ENCODE measurements at regions not wholly inside any gene's neighbourhood (a gene's known extent, or its start where the extent isn't known, plus 50 kb on each side); places are given as distances from the start of the nearest gene placed in this dataset.

- peak; percentile 43 for DNase-seq
Measured at GRCh38 chr2:145692971-145693478, 1173.1 kb upstream of the ZEB2 start.

DNA sequence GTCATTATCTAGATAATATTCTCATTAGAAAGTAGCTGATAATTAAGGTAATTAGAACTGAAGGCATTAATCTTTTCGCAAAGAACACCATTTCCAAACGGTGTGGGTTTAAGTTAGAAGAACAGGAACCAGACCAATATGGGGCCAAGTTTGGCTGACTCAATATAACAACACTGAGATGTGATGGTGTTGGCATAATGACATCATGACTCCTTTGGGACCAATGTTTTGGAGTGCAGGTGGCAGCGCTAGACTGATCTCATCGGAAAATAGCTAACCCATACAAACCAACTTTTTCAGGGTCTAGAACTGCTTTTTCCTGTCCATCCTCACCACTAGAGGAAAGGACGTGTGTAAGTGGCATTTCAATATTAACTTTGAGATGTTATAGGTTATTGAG is 1171.7 kb upstream of the ZEB2 start:
- no peak for DNase-seq

DNA sequence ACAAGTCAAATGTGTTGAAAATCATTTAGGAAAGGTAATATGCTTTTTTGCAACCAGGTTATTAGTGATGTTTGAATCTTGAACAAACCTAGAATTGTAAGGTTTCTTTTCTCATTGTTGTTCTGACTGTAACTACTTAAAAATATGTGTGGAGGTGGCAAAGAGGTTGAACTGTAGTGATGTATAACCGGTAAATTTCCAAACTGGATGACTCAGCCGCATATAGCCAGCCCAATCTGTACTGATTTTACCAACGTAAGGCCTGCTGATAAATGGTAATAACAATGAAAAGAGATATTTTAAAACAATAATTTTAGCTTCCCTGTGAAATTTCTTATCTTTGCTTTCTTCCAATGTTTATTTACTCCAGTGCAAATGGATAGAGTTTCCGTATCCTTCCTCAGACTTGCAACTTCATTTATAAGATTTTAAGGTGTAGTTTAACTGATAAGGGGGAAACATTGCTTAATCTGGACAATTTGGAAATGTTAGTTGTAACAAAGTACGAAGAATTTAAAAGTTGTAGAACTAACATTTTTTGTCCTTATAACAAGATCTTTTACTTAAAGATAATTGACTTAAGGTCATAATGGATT is 1170.4 kb upstream of the ZEB2 start:
- DNase-seq = no peak

GRCh38 chr2:145689277-145689676 is 1169.4 kb upstream of the ZEB2 start:
- DNase-seq = no peak

DNA sequence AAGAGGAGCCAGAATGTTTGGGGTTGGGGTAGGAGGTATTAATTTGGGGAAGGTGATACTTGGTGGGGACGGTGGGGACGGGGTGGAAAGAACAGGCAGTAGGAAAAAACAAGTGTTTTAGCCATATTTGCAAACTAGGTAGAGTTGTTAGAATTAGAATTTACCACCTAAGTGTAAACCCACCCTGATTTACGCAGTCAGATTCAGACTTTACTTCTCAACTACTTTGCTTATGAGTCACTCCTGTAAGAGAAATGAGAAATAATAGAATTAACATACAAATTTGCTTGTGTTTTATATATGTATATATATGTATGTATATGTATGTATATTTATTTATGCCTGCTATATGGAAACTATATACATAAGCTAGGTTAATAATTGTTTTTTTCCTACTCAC is 1168.2 kb upstream of the ZEB2 start:
- no peak for DNase-seq

GRCh38 chr2:145687442-145688134 is 1167.7 kb upstream of the ZEB2 start:
- no peak for DNase-seq

DNA sequence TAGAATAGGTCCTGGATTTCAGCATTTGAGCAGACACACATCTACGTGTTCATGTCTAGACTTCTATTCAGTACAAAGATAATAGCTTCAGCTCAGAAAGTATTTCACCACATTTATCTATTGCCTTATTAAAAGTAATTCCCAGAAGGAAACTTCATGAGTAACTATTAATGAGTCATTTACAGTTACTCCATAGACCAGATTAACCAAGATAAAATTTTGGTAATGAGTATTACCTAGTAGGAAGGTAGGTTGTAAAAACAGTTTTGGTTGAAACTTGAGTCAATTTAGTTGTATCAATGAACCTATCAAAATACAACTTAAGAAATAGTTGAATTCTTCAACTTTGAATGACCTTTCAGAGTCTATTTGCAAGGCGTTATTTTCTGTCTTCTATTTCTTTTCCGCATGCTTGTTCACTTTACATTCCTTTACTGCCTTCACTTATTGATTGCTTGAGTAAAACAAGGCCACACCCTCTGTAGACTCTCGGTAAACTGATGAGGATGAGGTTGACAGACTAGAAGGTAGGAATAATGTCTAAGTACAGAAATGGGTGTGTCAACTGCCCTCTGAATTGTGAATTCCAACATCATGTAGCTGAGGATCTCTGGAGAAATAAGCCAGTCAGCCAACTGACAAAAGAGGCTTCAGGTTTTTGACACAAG is 1165.6 kb upstream of the ZEB2 start:
- DNase-seq = no peak

GRCh38 chr2:145682546-145683157 is 1162.7 kb upstream of the ZEB2 start:
- no peak for DNase-seq

DNA sequence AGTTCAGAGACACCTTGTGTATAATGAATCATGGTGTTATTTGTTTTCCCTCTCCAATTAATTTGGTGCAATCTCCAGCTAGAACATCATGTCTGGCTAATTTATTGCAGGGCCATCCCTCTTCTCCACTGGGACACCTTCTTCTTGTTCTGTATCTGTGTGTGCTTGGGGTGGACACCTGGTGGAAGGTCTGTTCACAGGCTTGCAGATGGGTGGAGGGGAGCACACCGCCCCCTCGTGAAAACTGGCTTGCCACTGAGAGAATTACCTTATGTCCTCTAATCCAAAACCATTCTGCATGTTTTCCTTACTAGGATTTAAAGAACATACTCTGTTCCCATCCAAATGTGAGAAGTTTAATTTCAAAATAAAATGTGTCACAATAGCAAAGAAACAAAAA is 1160.4 kb upstream of the ZEB2 start:
- no peak for DNase-seq

- no peak for DNase-seq
Measured at GRCh38 chr2:145677371-145677770, 1157.5 kb upstream of the ZEB2 start.

- no peak for DNase-seq
Measured at GRCh38 chr2:145674705-145675104, 1154.8 kb upstream of the ZEB2 start.

DNA sequence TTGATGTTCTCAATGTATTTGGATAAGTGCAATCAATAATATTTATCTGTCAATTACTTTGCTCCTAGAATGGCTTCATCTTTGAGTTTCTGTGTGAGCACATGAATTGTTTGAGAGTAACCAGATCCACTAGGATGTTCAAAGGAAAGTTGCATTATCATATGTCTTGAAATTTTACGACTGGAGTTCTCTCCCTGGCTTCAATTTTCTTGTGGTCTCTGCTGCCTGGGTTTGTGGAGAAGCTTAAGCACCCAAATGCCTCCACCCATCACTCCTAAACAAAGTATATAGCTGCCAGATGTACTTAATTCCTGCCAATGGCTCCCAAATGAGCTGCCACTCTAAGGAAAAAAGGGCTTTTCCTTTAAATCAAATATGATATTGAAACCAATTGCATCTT is 1149.4 kb upstream of the ZEB2 start:
- DNase-seq = no peak

DNA sequence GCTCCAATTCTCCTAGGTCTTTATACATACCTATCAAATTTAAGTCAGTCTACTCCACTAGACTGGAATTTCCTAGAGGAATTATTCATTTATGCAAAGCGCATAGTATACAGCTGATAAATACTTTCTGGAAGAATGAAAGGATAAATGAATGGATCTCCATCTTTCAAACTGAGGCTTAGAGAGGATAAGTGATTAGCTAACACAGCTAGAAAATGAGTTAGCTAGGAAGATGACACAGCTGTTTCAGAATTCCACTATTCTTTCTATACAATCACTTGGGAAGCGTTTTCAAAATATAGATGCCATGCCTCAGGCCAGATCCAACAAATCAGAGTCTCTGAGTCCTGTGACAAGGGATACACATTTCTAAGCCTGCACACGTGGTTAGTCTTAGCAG is 1146.6 kb upstream of the ZEB2 start:
- DNase-seq = no peak

DNA sequence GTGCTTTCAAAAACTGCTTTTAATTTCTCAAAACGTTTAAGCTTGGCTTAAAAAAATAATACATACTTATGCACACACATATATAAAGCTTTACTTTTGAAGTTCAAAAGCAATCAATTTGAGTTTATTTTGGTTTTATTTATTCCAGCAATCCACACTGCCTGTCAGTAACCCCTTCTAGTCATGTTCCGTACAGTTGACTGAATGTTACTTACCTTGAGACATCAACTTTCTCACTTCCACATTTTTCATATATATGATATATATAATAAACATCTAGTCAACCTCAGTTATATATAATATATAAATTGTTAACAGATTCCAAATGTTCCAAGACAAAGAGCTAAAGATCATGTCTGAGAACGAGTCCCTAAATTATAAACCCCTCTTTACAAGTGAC is 1137.3 kb upstream of the ZEB2 start:
- no peak for DNase-seq

- DNase-seq = no peak
Measured at GRCh38 chr2:145655165-145655765, 1135.3 kb upstream of the ZEB2 start.

DNA sequence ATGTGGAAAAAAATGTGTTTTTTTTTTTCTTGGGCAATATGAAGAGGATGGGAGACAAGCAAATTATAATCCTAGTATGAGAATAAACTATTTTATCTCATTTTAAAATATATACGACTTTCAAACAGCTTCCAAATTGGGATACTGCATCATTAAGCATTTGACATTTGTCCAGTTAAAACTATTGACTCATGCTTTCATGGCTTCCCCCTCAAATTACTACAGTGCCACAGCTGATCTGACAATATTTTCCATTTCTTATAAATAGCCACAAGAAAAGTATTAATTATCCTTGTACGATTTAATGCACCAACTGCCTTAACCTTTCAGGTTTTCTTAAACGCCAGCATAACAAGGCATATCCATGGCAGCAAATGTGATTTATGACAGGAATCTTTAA is 1134.8 kb upstream of the ZEB2 start:
- no peak for DNase-seq

DNA sequence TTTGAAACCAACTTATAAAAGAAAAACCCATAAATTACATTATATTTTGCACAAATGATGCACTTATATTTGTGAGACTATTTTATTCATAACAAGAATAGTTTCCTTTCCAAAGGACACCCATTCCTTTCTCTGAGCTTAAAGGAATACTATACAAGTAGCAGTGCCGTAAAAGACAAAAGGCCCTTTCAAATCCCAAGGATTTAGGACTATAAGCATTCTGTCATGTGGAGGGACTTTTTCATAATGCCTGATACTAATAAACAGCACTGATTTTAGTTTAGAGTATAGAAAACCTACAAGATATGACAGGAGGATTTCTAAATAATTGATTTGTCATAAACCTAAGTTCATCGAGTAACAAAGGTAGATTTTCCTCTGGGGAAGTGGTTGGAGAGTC is 1134.2 kb upstream of the ZEB2 start:
- DNase-seq = no peak

GRCh38 chr2:145653553-145653952 is 1133.6 kb upstream of the ZEB2 start:
- no peak for DNase-seq

- DNase-seq = peak; percentile 77
Measured at GRCh38 chr2:145652571-145653545, 1132.9 kb upstream of the ZEB2 start.

DNA sequence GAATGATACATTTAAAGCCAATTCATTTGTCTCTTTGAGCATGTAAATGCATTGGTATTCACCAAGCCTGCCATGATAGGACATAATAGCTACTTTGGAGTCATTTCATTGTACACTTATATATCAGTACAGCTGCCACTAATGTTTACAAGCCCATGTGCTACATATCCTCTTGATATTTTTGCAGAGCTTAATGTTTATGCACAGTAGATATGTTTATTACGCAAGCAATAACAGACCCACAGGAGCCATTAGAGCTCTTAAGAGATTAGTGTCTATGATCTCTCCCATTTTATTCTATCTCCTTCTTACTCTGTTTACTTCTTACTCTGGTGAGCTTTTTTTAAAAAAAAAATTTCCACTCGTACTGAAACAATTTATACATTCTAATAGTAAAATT is 1132.1 kb upstream of the ZEB2 start:
- no peak for DNase-seq

GRCh38 chr2:145650226-145650625 is 1130.3 kb upstream of the ZEB2 start:
- no peak for DNase-seq

- no peak for DNase-seq
Measured at GRCh38 chr2:145649061-145649460, 1129.1 kb upstream of the ZEB2 start.

All from EL (cell line).